Osteocyte (in vitro differentiated cells): ENCODE measurements at regions not wholly inside any gene's neighbourhood (a gene's known extent, or its start where the extent isn't known, plus 50 kb on each side); places are given as distances from the start of the nearest gene placed in this dataset.
A peak's percentile ranks its signal among the peaks of the same experiment; 100 is the strongest.
"Not testable (repeated sequence)": the region's sequence is repeated elsewhere in the genome, so short reads cannot be mapped to it uniquely, and the experiment has no call there.

Experiments
- DNase-seq: peaks from one replicate; pipeline ENCODE4 v3.0.0; 2021; ENCODE audit warnings: mixed read lengths; ENCODE audit not compliant: unreplicated experiment; ENCODE audit errors: extremely low spot score
- H3K27ac Mint-ChIP-seq: one replicate; pipeline ENCODE4 v1.8.0; 2021; ENCODE audit warnings: mild to moderate bottlenecking, mixed read lengths; ENCODE audit not compliant: unreplicated experiment
- H3K27me3 Mint-ChIP-seq: one replicate; pipeline ENCODE4 v1.8.0; 2021; ENCODE audit warnings: mixed read lengths; ENCODE audit not compliant: unreplicated experiment
- H3K36me3 Mint-ChIP-seq: one replicate; pipeline ENCODE4 v1.8.0; 2021; ENCODE audit warnings: mixed read lengths; ENCODE audit not compliant: unreplicated experiment
- H3K4me1 Mint-ChIP-seq: one replicate; pipeline ENCODE4 v1.8.0; 2021; ENCODE audit warnings: mixed read lengths; ENCODE audit not compliant: unreplicated experiment
- H3K4me3 Mint-ChIP-seq: one replicate; pipeline ENCODE4 v1.8.0; 2021; ENCODE audit warnings: mild to moderate bottlenecking, moderate library complexity, mixed read lengths; ENCODE audit not compliant: unreplicated experiment
- H3K9me3 Mint-ChIP-seq: one replicate; pipeline ENCODE4 v1.8.0; 2021; ENCODE audit warnings: mixed read lengths; ENCODE audit not compliant: unreplicated experiment
- TF ChIP-seq, protein P1 (sequence below): fragments of 200-600 bp; sonication (generic); IDR thresholded peaks from 2 replicates; pipeline ENCODE4 v1.5.0; 2021; ENCODE audit warnings: antibody characterized with exemption, mild to moderate bottlenecking, moderate library complexity

DNA sequence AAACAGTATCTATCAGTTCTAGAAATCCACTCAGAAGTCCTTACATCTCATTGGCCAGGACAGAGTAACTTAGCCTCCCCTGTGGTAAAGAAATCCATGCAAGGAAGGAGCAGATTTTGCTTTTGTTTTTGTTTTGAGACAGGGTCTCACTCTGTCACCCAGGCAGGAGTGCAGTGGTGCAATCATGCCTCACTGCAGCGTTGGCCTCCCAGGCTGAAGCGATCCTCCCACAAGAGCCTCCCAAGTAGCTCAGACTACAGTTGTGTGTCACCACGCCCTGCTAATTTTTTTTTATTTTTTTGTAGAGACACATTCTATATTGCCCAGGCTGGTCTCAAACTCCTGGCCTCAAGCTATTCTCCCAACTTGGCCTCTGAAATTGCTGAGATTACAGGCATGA lies 185.1 kb downstream of the NRP2 start:
- Mint-ChIP-seq H3K4me1 (peaks cover 21% of the 10 kb centered on the region), H3K27ac (no peak overlapping the region), H3K36me3 (no peaks in the 10 kb centered on the region), H3K27me3 (peaks cover 30% of the 10 kb centered on the region), H3K9me3 (no peaks in the 10 kb centered on the region), H3K4me3 (no peak overlapping the region)
- TF ChIP-seq, protein P1, sequence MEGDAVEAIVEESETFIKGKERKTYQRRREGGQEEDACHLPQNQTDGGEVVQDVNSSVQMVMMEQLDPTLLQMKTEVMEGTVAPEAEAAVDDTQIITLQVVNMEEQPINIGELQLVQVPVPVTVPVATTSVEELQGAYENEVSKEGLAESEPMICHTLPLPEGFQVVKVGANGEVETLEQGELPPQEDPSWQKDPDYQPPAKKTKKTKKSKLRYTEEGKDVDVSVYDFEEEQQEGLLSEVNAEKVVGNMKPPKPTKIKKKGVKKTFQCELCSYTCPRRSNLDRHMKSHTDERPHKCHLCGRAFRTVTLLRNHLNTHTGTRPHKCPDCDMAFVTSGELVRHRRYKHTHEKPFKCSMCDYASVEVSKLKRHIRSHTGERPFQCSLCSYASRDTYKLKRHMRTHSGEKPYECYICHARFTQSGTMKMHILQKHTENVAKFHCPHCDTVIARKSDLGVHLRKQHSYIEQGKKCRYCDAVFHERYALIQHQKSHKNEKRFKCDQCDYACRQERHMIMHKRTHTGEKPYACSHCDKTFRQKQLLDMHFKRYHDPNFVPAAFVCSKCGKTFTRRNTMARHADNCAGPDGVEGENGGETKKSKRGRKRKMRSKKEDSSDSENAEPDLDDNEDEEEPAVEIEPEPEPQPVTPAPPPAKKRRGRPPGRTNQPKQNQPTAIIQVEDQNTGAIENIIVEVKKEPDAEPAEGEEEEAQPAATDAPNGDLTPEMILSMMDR = no peak
- no peak for DNase-seq

- Mint-ChIP-seq H3K4me1 (peaks cover 21% of the 10 kb centered on the region), H3K9me3 (no peaks in the 10 kb centered on the region), H3K4me3 (no peak overlapping the region), H3K36me3 (no peaks in the 10 kb centered on the region), H3K27ac (peak overlapping the region; percentile 55), H3K27me3 (peaks cover 30% of the 10 kb centered on the region)
- DNase-seq = no peak
- TF ChIP-seq, protein P1 = no peak
Measured at GRCh38 chr2:205865905-205866441, 183.7 kb downstream of the NRP2 start.

- no peak overlapping the region for H3K27ac Mint-ChIP-seq
- H3K4me3 Mint-ChIP-seq = no peak overlapping the region
Measured at GRCh38 chr2:205865056-205865455, 182.8 kb downstream of the NRP2 start.

GRCh38 chr2:205864491-205864890 lies 182.2 kb downstream of the NRP2 start:
- H3K4me3 Mint-ChIP-seq = no peak overlapping the region
- no peak overlapping the region for H3K27ac Mint-ChIP-seq
- H3K4me1 Mint-ChIP-seq = peaks cover 21% of the 10 kb centered on the region
- DNase-seq = no peak
- TF ChIP-seq, protein P1 = no peak
- no peaks in the 10 kb centered on the region for H3K36me3 Mint-ChIP-seq
- no peaks in the 10 kb centered on the region for H3K9me3 Mint-ChIP-seq
- peaks cover 41% of the 10 kb centered on the region for H3K27me3 Mint-ChIP-seq

More at GRCh38 chr2:205865056-205865455, 182.8 kb downstream of the NRP2 start:
- H3K36me3 Mint-ChIP-seq = no peaks in the 10 kb centered on the region
- peaks cover 35% of the 10 kb centered on the region for H3K27me3 Mint-ChIP-seq
- TF ChIP-seq, protein P1 = no peak
- no peaks in the 10 kb centered on the region for H3K9me3 Mint-ChIP-seq
- H3K4me1 Mint-ChIP-seq = peaks cover 21% of the 10 kb centered on the region
- no peak for DNase-seq

DNA sequence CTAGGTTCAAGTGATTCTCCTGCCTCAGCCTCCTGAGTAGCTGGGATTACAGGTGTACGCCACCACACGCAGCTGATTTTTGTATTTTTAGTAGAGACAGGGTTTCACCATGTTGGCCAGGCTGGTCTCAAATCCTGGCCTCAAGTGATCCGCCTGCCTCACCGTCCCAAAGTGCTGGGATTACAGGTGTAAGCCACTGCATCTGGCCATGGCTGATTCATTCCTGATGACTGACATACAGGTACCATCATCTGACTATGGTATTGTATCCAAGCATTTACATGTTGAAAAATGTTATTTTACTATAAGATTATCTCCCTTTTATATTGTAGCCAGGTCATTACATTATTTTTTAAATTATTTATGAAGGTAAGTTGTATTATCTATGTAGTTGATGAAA lies 180.5 kb downstream of the NRP2 start:
- not testable (repeated sequence) for DNase-seq, H3K9me3 Mint-ChIP-seq, H3K27ac Mint-ChIP-seq, H3K36me3 Mint-ChIP-seq, H3K4me3 Mint-ChIP-seq
- H3K4me1 Mint-ChIP-seq = peaks cover 17% of the 10 kb centered on the region
- H3K27me3 Mint-ChIP-seq = peaks cover 55% of the 10 kb centered on the region

- Mint-ChIP-seq H3K27ac (no peak overlapping the region), H3K4me3 (no peak overlapping the region), H3K4me1 (peaks cover 4% of the 10 kb centered on the region), H3K27me3 (peaks cover 63% of the 10 kb centered on the region), H3K9me3 (no peaks in the 10 kb centered on the region), H3K36me3 (no peaks in the 10 kb centered on the region)
- TF ChIP-seq, protein P1 = no peak
- DNase-seq = no peak
Measured at GRCh38 chr2:205860885-205861284, 178.6 kb downstream of the NRP2 start.
